CD14-positive monocyte (primary cell): ENCODE measurements at regions not wholly inside any gene's neighbourhood (a gene's known extent, or its start where the extent isn't known, plus 50 kb on each side); places are given as distances from the start of the nearest gene placed in this dataset.

Experiments used
- DNase-seq, 3 donors: peaks; one replicate each; pipeline ENCODE4 v3.0.0-alpha.2; 2011 to 2022
- H2AFZ ChIP-seq: 2 replicates; pipeline ENCODE4 v1.6.0; 2012; ENCODE audit warnings: mild to moderate bottlenecking, low read depth, low read length, inconsistent platforms; ENCODE audit not compliant: insufficient read depth, poor library complexity, severe bottlenecking
- H3K27ac ChIP-seq, 2 donors: 1 replicate in 1 of 2; 2 replicates in 1 of 2; pipeline ENCODE4 v1.5.1; 2012 to 2013; ENCODE audit warnings: low read length in 2 of 2, control low read depth in 1 of 2, inconsistent platforms in 1 of 2, low read depth in 1 of 2, mild to moderate bottlenecking in 1 of 2
- H3K27me3 ChIP-seq, 2 donors: one replicate each; pipeline versions ENCODE4 v1.6.0 to v1.6.1; 2011 to 2013; ENCODE audit warnings: low read length in 2 of 2; ENCODE audit not compliant: control insufficient read depth in 2 of 2, insufficient read depth in 2 of 2
- H3K36me3 ChIP-seq, 2 donors: replicated peaks in 1 of 2; 1 replicate in 1 of 2; 2 replicates in 1 of 2; pipeline versions ENCODE4 v1.5.1 to v1.6.1; 2012 to 2013; ENCODE audit warnings: low read length in 2 of 2, control low read depth in 1 of 2, inconsistent platforms in 1 of 2, mild to moderate bottlenecking in 1 of 2; ENCODE audit not compliant: insufficient read depth in 2 of 2, control insufficient read depth in 1 of 2
- H3K4me1 ChIP-seq, 2 donors: 1 replicate in 1 of 2; 2 replicates in 1 of 2; pipeline versions ENCODE4 v1.5.1 to v1.6.1; 2012 to 2013; ENCODE audit warnings: low read length in 2 of 2, control low read depth in 1 of 2, inconsistent platforms in 1 of 2, mild to moderate bottlenecking in 1 of 2, moderate library complexity in 1 of 2; ENCODE audit not compliant: insufficient read depth in 2 of 2, control insufficient read depth in 1 of 2
- H3K4me2 ChIP-seq: replicated peaks from 2 replicates; pipeline ENCODE3; 2012; ENCODE audit warnings: low read length, moderate library complexity, mild to moderate bottlenecking; ENCODE audit not compliant: poor library complexity, severe bottlenecking; ENCODE audit errors: extremely low read depth
- H3K4me3 ChIP-seq, 3 experiments: fragments of 200-600 bp in 1 of 3; sonication (generic) in 1 of 3; replicated peaks in 1 of 3; 1 replicate in 2 of 3; 2 replicates in 1 of 3; pipeline ENCODE4 v1.5.1; 2011 to 2013; ENCODE audit warnings: low read length in 3 of 3, mild to moderate bottlenecking in 3 of 3, control low read depth in 2 of 3, low read depth in 2 of 3, inconsistent platforms in 1 of 3, moderate library complexity in 1 of 3
- H3K79me2 ChIP-seq: 2 replicates; pipeline ENCODE4 v1.6.0; 2012; ENCODE audit warnings: mild to moderate bottlenecking, control low read depth, inconsistent platforms, low read length, moderate library complexity; ENCODE audit not compliant: insufficient read depth
- H3K9ac ChIP-seq: 2 replicates; pipeline ENCODE4 v1.6.0; 2017; ENCODE audit warnings: low read length, mild to moderate bottlenecking; ENCODE audit not compliant: insufficient read depth, poor library complexity, severe bottlenecking
- H3K9me3 ChIP-seq, 2 donors: replicated peaks in 1 of 2; 1 replicate in 1 of 2; 2 replicates in 1 of 2; pipeline versions ENCODE4 v1.5.1 to v1.6.1; 2012 to 2013; ENCODE audit warnings: low read length in 2 of 2, control low read depth in 1 of 2; ENCODE audit not compliant: control insufficient read depth in 1 of 2, insufficient read depth in 1 of 2
- H4K20me1 ChIP-seq: 2 replicates; pipeline ENCODE4 v1.6.0; 2012; ENCODE audit warnings: mild to moderate bottlenecking, low read length, control low read depth, moderate library complexity; ENCODE audit not compliant: insufficient read depth
- H3K27ac Mint-ChIP-seq, 7 donors: one replicate each; pipeline ENCODE4 v1.8.0; 2020; ENCODE audit warnings: mild to moderate bottlenecking in 7 of 7, mixed read lengths in 7 of 7, moderate library complexity in 6 of 7, inconsistent platforms in 2 of 7
- H3K27me3 Mint-ChIP-seq, 3 donors: one replicate each; pipeline ENCODE4 v1.8.0; 2021 to 2022; ENCODE audit warnings: low read depth in 3 of 3, mild to moderate bottlenecking in 3 of 3, mixed read lengths in 3 of 3, moderate library complexity in 3 of 3, inconsistent platforms in 1 of 3
- H3K36me3 Mint-ChIP-seq, 2 donors: one replicate each; pipeline ENCODE4 v1.8.0; 2020; ENCODE audit warnings: mixed read lengths in 2 of 2, inconsistent platforms in 1 of 2, mild to moderate bottlenecking in 1 of 2
- H3K4me1 Mint-ChIP-seq: one replicate; pipeline ENCODE4 v1.8.0; 2020; ENCODE audit warnings: mild to moderate bottlenecking, mixed read lengths
- H3K4me3 Mint-ChIP-seq, 2 donors: one replicate each; pipeline ENCODE4 v1.8.0; 2020; ENCODE audit warnings: mild to moderate bottlenecking in 2 of 2, mixed read lengths in 2 of 2, moderate library complexity in 1 of 2
- H3K9me3 Mint-ChIP-seq, 7 donors: one replicate each; pipeline ENCODE4 v1.8.0; 2020 to 2022; ENCODE audit warnings: mixed read lengths in 7 of 7, mild to moderate bottlenecking in 6 of 7, moderate library complexity in 6 of 7, inconsistent platforms in 2 of 7
- WGBS: methylation state at CpG from one replicate; pipeline ENCODE4 v1.1.5; 2013; ENCODE audit warnings: missing lambda C conversion rate; ENCODE audit not compliant: insufficient coverage; 5-methylcytosine and 5-hydroxymethylcytosine counted together
- intact Hi-C, 2 donors: fragments of 100-400 bp; cut with micrococcal nuclease; formaldehyde crosslinking; loops; one replicate each; pipeline versions ENCODE4 v1.15.0 to v1.15.1; 2023
- TF ChIP-seq, protein P1 (sequence below): fragments of 200-600 bp; IDR thresholded peaks from one replicate; pipeline ENCODE4 v1.8.0; 2022; ENCODE audit warnings: antibody characterized with exemption, mild to moderate bottlenecking

DNA sequence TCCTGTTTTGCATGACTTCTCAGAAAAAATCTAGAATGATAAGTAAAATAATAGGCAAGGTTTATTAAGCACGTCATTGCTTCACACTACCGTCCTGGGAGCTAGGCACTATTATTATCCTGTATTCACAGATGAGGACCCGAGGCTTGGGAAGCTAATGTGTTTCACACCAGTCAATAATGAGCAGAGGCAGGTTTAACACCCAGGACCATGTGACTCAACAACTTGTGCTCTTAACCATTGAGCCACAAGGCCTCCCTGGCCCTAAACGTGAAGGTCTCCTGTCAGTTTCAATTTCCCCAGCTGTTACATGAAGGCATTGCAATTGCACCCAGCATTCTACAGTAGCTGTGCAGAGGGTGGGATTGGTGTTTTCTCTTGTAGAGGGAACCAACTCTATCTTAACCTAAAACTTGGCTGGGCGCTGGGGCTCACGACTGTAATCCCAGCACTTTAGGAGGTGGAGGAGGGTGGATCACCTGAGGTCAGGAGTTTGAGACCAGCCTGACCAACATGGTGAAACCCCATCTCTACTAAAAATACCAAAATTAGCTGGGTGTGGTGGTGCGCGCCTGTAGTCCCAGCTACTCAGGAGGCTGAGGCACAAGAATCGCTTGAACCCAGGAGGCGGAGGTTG is 191.2 kb downstream of the BCAS1 start:
- H3K27ac Mint-ChIP-seq = peak overlapping the region in 1 of 7 donors; percentile 47
- H3K27me3 Mint-ChIP-seq = peaks cover 0 to 6% (median 1%) of the 10 kb centered on the region in 3 donors
- H3K4me3 ChIP-seq = no peak overlapping the region
- H3K27me3 ChIP-seq = no peaks in the 10 kb centered on the region
- no peaks in the 10 kb centered on the region for H3K79me2 ChIP-seq
- no peak overlapping the region for H3K4me2 ChIP-seq
- intact Hi-C loops = loop anchor here in 1 of 2 donors (5.0 kb wide), 1 partner anchor 33 kb away; no protein-coding TSS in a partner anchor
- TF ChIP-seq, protein P1, sequence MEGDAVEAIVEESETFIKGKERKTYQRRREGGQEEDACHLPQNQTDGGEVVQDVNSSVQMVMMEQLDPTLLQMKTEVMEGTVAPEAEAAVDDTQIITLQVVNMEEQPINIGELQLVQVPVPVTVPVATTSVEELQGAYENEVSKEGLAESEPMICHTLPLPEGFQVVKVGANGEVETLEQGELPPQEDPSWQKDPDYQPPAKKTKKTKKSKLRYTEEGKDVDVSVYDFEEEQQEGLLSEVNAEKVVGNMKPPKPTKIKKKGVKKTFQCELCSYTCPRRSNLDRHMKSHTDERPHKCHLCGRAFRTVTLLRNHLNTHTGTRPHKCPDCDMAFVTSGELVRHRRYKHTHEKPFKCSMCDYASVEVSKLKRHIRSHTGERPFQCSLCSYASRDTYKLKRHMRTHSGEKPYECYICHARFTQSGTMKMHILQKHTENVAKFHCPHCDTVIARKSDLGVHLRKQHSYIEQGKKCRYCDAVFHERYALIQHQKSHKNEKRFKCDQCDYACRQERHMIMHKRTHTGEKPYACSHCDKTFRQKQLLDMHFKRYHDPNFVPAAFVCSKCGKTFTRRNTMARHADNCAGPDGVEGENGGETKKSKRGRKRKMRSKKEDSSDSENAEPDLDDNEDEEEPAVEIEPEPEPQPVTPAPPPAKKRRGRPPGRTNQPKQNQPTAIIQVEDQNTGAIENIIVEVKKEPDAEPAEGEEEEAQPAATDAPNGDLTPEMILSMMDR = no peak
- no peak for DNase-seq
- H3K9me3 Mint-ChIP-seq = peaks cover 0 to 6% (median 3%) of the 10 kb centered on the region in 7 donors
- no peak overlapping the region for H3K27ac ChIP-seq
- H3K4me1 ChIP-seq = peaks cover 9 to 10% of the 10 kb centered on the region in 2 donors
- H3K4me3 Mint-ChIP-seq = peak overlapping the region in 1 of 2 donors; percentile 7
- H3K9ac ChIP-seq = no peak overlapping the region
- no peaks in the 10 kb centered on the region for H3K36me3 Mint-ChIP-seq
- WGBS = 90% methylated on average over 2 of the region's 10 CpGs
- H3K4me1 Mint-ChIP-seq = peaks cover 20% of the 10 kb centered on the region
- no peak overlapping the region for H2AFZ ChIP-seq
- no peaks in the 10 kb centered on the region for H3K9me3 ChIP-seq
- H4K20me1 ChIP-seq = no peaks in the 10 kb centered on the region
- H3K36me3 ChIP-seq = no peaks in the 10 kb centered on the region

DNA sequence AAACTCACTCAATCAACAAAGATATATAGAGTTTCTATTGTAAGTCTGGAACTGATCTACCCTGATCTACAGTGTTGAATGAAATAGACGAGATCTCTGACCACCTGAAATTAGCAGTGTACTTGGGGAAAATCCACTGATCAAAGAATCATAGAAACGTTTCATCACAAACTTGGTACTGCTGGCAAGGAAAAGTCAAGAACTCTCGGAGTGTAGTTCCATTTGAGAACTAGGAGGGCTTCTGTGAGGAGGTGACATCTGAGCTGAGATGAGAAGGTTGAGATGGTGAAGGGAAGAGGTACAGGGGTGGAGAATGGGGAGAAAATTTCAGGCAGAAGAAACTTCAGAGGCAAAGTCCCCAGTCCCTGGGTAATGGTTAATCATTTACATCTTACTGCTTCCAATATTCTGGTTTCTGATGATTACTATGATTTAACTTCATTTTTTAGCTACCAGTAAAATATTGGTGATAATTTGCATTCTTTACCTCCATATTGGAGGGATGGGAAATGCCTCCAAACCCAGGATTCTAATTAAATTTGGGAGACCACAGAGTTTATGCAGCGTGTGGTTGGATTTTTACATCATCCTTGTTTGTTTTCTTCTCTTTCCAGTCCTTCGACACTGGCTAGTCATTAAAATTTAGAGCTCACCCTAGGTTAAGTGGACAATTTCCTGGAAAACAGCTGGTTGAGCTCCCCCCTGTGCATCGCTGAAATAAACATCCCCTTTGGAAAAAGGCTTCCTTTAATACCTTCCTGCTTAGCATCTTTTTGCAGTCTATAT is 191.9 kb downstream of the BCAS1 start:
- Mint-ChIP-seq H3K27ac (no peak overlapping the region), H3K4me1 (peaks cover 20% of the 10 kb centered on the region), H3K9me3 (peaks cover 0 to 6% (median 3%) of the 10 kb centered on the region in 7 donors), H3K4me3 (no peak overlapping the region), H3K27me3 (peaks cover 0 to 6% (median 1%) of the 10 kb centered on the region in 3 donors), H3K36me3 (no peaks in the 10 kb centered on the region)
- H2AFZ ChIP-seq = no peak overlapping the region
- 84% methylated on average over 4 of the region's 6 CpGs for WGBS
- intact Hi-C loops = loop anchor here in 1 of 2 donors (5.0 kb wide), 1 partner anchor 34 kb away; no protein-coding TSS in a partner anchor
- no peaks in the 10 kb centered on the region for H4K20me1 ChIP-seq
- no peak overlapping the region for H3K4me2 ChIP-seq
- H3K36me3 ChIP-seq = no peaks in the 10 kb centered on the region
- TF ChIP-seq, protein P1 = no peak
- H3K4me1 ChIP-seq = peaks cover 9 to 12% of the 10 kb centered on the region in 2 donors
- H3K9me3 ChIP-seq = no peaks in the 10 kb centered on the region
- no peak overlapping the region for H3K27ac ChIP-seq
- H3K9ac ChIP-seq = no peak overlapping the region
- H3K27me3 ChIP-seq = no peaks in the 10 kb centered on the region
- no peak overlapping the region for H3K4me3 ChIP-seq
- no peaks in the 10 kb centered on the region for H3K79me2 ChIP-seq
- no peak for DNase-seq
